Lower lobe of right lung (tissue), 2 donors: ENCODE measurements at regions not wholly inside any gene's neighbourhood (a gene's known extent, or its start where the extent isn't known, plus 50 kb on each side); places are given as distances from the start of the nearest gene placed in this dataset.

Experiments used
- ATAC-seq, 2 donors: fragments of 200-7000 bp; cut with Tn5 transposase; one replicate each; pipeline ENCODE4 v1.9.1; 2020 to 2022; ENCODE audit warnings: mild to moderate bottlenecking in 2 of 2, moderate library complexity in 2 of 2
- DNase-seq: peaks from one replicate; pipeline ENCODE4 v3.0.0-alpha.2; 2020
- H3K27ac ChIP-seq: fragments of 200-600 bp; one replicate; pipeline ENCODE4 v1.8.0; 2022
- H3K27me3 ChIP-seq: fragments of 200-600 bp; one replicate; pipeline ENCODE4 v1.8.0; 2022; ENCODE audit warnings: low read depth
- H3K36me3 ChIP-seq: fragments of 200-600 bp; one replicate; pipeline ENCODE4 v1.8.0; 2022; ENCODE audit warnings: mild to moderate bottlenecking
- H3K4me1 ChIP-seq: fragments of 200-600 bp; one replicate; pipeline ENCODE4 v1.8.0; 2022
- H3K4me3 ChIP-seq: fragments of 200-600 bp; one replicate; pipeline ENCODE4 v1.8.0; 2022; ENCODE audit warnings: mild to moderate bottlenecking
- H3K9me3 ChIP-seq: fragments of 200-600 bp; one replicate; pipeline ENCODE4 v1.8.0; 2022
- CTCF ChIP-seq: fragments of 200-600 bp; IDR thresholded peaks from one replicate; pipeline ENCODE4 v1.8.0; 2022; ENCODE audit warnings: antibody characterized with exemption, mild to moderate bottlenecking
- intact Hi-C: fragments of 100-400 bp; cut with DNase I; formaldehyde crosslinking; loops from one replicate; pipeline ENCODE4 v1.11.0; 2022
- donor health status: DM: no; HTN: yes; CAD: no; lungs with severe emphysema.

GRCh38 chr11:92141159-92141558, 83.5 kb upstream of the FAT3 start:
- Histone ChIP-seq H3K27ac (no peak overlapping the region), H3K36me3 (no peaks in the 10 kb centered on the region), H3K9me3 (no peaks in the 10 kb centered on the region), H3K4me1 (no peaks in the 10 kb centered on the region), H3K4me3 (no peak overlapping the region), H3K27me3 (no peaks in the 10 kb centered on the region)
- TF ChIP-seq CTCF: no peak
- DNase-seq: no peak
- intact Hi-C loops: no loop called here
- ATAC-seq: no peak

- Histone ChIP-seq H3K27me3 (no peaks in the 10 kb centered on the region), H3K4me1 (no peaks in the 10 kb centered on the region), H3K36me3 (no peaks in the 10 kb centered on the region), H3K9me3 (no peaks in the 10 kb centered on the region), H3K27ac (no peak overlapping the region), H3K4me3 (no peak overlapping the region)
- DNase-seq (no peak), ATAC-seq (no peak)
- TF ChIP-seq CTCF: no peak
- intact Hi-C loops: no loop called here
Observed at GRCh38 chr11:92140021-92140420, 84.6 kb upstream of the FAT3 start.

- Histone ChIP-seq H3K4me1 (no peaks in the 10 kb centered on the region), H3K36me3 (no peaks in the 10 kb centered on the region), H3K9me3 (no peaks in the 10 kb centered on the region), H3K27ac (no peak overlapping the region), H3K4me3 (no peak overlapping the region), H3K27me3 (no peaks in the 10 kb centered on the region)
- intact Hi-C loops: no loop called here
- peak in 1 of 2 donors; percentile 30 for ATAC-seq
- TF ChIP-seq CTCF: no peak
- DNase-seq: no peak
Observed at GRCh38 chr11:92138296-92138695, 86.3 kb upstream of the FAT3 start.

- intact Hi-C loops: no loop called here
- DNase-seq: no peak
- ATAC-seq: no peak
- no peak for TF ChIP-seq CTCF
- Histone ChIP-seq H3K4me3 (no peak overlapping the region), H3K27me3 (no peaks in the 10 kb centered on the region), H3K36me3 (no peaks in the 10 kb centered on the region), H3K9me3 (no peaks in the 10 kb centered on the region), H3K4me1 (no peaks in the 10 kb centered on the region), H3K27ac (no peak overlapping the region)
Observed at GRCh38 chr11:92137747-92138146, 86.9 kb upstream of the FAT3 start.

GRCh38 chr11:92136797-92137196, 87.8 kb upstream of the FAT3 start:
- no peak overlapping the region for H3K27ac ChIP-seq
- H3K4me3 ChIP-seq: no peak overlapping the region
- intact Hi-C loops: no loop called here
- ATAC-seq: no peak
- no peaks in the 10 kb centered on the region for H3K27me3 ChIP-seq
- H3K9me3 ChIP-seq: no peaks in the 10 kb centered on the region
- TF ChIP-seq CTCF: no peak
- no peaks in the 10 kb centered on the region for H3K4me1 ChIP-seq
- no peaks in the 10 kb centered on the region for H3K36me3 ChIP-seq
- no peak for DNase-seq

GRCh38 chr11:92131289-92131865, 93.2 kb upstream of the FAT3 start:
- no peak overlapping the region for H3K4me3 ChIP-seq
- H3K9me3 ChIP-seq: no peaks in the 10 kb centered on the region
- ATAC-seq (no peak), DNase-seq (no peak)
- TF ChIP-seq CTCF: no peak
- no peaks in the 10 kb centered on the region for H3K4me1 ChIP-seq
- H3K36me3 ChIP-seq: no peaks in the 10 kb centered on the region
- H3K27ac ChIP-seq: no peak overlapping the region
- intact Hi-C loops: no loop called here
- H3K27me3 ChIP-seq: no peaks in the 10 kb centered on the region
